ENCODE measurements at regions not wholly inside any gene's neighbourhood (a gene's known extent, or its start where the extent isn't known, plus 50 kb on each side); places are given as distances from the start of the nearest gene placed in this dataset.
A peak's percentile ranks its signal among the peaks of the same experiment; 100 is the strongest.

DNA sequence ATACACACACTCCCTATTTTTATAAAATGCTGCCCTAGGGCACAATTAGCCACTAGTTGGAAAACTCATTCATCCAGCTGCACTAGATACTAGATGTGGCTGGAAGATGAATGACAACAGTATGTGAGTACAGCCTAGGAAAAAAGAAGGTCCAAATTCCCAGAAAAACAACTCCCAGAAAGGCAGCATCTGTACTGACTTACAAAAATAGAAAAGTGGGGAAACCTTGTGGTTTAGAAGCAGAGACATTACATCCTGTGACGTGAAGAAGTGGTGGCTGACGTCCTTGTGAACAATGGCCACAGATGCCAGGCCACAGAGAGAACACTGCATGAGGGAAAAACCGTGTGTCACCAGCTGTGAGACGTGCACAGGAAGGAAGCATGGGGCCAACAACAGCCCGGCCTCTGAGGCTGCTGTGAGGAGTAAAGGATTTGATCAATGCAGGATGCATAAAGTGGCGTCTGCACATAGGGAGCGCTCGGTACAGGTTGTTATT is 81.2 kb downstream of the SPRY1 start:
- DNase-seq (ENCODE audit: low read depth) = no peak
- H3K27me3 ChIP-seq (ENCODE audit: control insufficient read depth, insufficient read depth, low read length) = no peaks in the 10 kb centered on the region
- no peaks in the 10 kb centered on the region for H3K36me3 ChIP-seq (ENCODE audit: control insufficient read depth, insufficient read depth, low read length)
- no peak overlapping the region for H3K4me3 ChIP-seq (ENCODE audit: low read depth, low read length)
- TF ChIP-seq, protein P1, sequence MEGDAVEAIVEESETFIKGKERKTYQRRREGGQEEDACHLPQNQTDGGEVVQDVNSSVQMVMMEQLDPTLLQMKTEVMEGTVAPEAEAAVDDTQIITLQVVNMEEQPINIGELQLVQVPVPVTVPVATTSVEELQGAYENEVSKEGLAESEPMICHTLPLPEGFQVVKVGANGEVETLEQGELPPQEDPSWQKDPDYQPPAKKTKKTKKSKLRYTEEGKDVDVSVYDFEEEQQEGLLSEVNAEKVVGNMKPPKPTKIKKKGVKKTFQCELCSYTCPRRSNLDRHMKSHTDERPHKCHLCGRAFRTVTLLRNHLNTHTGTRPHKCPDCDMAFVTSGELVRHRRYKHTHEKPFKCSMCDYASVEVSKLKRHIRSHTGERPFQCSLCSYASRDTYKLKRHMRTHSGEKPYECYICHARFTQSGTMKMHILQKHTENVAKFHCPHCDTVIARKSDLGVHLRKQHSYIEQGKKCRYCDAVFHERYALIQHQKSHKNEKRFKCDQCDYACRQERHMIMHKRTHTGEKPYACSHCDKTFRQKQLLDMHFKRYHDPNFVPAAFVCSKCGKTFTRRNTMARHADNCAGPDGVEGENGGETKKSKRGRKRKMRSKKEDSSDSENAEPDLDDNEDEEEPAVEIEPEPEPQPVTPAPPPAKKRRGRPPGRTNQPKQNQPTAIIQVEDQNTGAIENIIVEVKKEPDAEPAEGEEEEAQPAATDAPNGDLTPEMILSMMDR (IDR thresholded peaks at IDR 0.05; ENCODE audit: insufficient read depth, low read length, poor library complexity, severe bottlenecking) = no peak

DNA sequence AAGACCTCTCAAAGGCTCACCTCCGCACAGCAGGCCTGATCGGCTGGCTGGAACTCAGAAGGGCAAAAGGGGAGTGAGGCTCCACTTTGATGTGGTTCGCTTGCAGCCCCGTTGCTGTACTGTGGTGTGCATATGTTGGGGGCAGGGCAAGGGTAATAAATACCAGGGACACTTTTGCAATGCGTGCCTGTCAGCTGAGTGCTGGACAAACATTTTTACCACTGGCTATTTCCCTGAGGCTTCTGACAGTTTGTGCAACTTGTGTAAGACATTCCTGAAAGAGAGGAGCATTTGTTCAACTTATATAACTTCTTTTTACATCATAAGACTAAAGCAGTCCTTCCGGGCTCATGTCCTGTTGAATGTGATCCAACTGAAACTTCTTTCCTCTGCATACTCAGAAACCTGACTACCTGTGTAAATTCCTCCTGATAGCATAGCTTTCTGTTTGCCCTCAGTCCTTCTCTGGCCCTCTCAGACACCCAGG is 82.3 kb downstream of the SPRY1 start:
- DNase-seq (ENCODE audit: low read depth) = peak; percentile 88
- Histone ChIP-seq H3K36me3 (ENCODE audit: control insufficient read depth, insufficient read depth, low read length) (no peaks in the 10 kb centered on the region), H3K27me3 (ENCODE audit: control insufficient read depth, insufficient read depth, low read length) (no peaks in the 10 kb centered on the region), H3K4me3 (ENCODE audit: low read depth, low read length) (no peak overlapping the region)
- TF ChIP-seq, protein P1 (IDR thresholded peaks at IDR 0.05; ENCODE audit: insufficient read depth, low read length, poor library complexity, severe bottlenecking) = no peak

DNA sequence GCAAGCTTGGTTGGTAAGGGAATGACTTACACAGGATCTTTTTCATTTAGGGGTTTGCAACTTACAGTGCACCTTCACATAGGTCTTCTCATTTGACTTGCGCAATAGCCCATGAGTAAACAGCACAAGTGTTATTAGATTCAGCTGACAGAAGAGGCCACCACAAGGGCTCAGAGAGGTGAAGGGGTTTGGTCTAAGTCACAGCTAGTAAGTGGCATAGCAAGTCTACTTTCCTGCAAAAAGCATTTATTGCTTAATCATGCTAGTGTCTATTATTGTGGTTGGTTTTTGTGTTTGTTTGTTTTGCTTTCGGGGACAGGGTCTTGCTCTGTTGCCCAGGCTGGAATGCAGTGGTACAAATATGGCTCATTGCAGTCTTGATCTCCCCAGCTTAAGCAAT is 83.3 kb downstream of the SPRY1 start:
- TF ChIP-seq, protein P1 (IDR thresholded peaks at IDR 0.05; ENCODE audit: insufficient read depth, low read length, poor library complexity, severe bottlenecking) = no peak
- Histone ChIP-seq H3K36me3 (ENCODE audit: control insufficient read depth, insufficient read depth, low read length) (no peaks in the 10 kb centered on the region), H3K4me3 (ENCODE audit: low read depth, low read length) (no peak overlapping the region), H3K27me3 (ENCODE audit: control insufficient read depth, insufficient read depth, low read length) (no peaks in the 10 kb centered on the region)
- DNase-seq (ENCODE audit: low read depth) = no peak

DNA sequence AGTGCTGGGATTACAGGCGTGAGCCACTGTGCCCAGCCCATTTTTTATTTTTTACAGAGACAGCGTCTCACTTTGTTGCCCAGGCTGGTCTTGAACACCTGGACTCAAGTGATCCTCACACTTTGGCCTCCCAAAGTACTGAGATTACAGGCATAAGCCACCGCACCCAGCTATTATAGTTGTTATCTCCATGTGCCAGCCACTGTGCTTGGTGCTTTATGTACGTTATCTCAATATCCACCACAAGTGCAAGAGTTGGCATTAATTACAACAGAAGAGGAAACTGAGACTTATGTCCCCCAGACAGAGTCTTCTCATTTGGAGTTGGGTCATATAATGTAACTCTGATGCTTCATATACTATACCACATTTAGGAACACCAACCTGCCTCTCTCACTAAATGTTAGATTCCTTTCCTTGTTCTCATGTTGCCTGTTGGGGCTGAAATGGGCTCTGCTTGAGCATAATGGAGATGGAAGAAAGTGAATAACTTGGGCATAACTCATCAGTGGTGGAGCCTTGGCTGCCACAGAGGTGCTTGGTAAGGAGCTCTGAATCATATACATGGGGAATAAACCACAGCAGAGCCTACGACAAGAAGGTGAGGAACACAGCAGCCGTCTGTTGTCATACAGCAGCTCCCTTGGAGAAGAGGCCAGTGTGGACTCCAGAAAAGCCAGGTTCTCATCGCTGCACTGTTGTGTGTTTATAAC is 84.3 kb downstream of the SPRY1 start:
- no peaks in the 10 kb centered on the region for H3K27me3 ChIP-seq (ENCODE audit: control insufficient read depth, insufficient read depth, low read length)
- peak; percentile 82 for DNase-seq (ENCODE audit: low read depth)
- no peak overlapping the region for H3K4me3 ChIP-seq (ENCODE audit: low read depth, low read length)
- H3K36me3 ChIP-seq (ENCODE audit: control insufficient read depth, insufficient read depth, low read length) = no peaks in the 10 kb centered on the region
- TF ChIP-seq, protein P1 (IDR thresholded peaks at IDR 0.05; ENCODE audit: insufficient read depth, low read length, poor library complexity, severe bottlenecking) = no peak

DNA sequence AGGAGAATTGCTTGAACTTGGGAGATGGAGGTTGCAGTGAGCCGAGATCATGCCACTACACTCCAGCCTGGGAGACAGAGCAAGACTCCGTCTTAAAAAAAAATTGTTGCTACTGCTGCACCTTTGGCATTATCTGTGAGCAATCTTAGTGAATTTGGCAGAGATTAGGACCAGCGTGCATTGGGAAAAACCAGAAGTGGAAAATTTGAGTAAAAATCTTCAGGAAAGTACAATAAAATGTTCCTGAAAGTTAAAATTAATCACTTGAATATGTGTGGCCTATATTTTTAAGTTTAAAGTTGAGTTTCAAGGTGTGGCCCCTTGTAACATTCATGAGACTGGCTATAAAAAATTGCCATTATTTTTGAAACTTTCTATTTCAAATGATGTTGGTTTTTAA is 85.1 kb downstream of the SPRY1 start:
- TF ChIP-seq, protein P1 (IDR thresholded peaks at IDR 0.05; ENCODE audit: insufficient read depth, low read length, poor library complexity, severe bottlenecking) = no peak
- Histone ChIP-seq H3K36me3 (ENCODE audit: control insufficient read depth, insufficient read depth, low read length) (no peaks in the 10 kb centered on the region), H3K4me3 (ENCODE audit: low read depth, low read length) (no peak overlapping the region), H3K27me3 (ENCODE audit: control insufficient read depth, insufficient read depth, low read length) (no peaks in the 10 kb centered on the region)
- DNase-seq (ENCODE audit: low read depth) = no peak
